ENCODE measurements at regions not wholly inside any gene's neighbourhood (a gene's known extent, or its start where the extent isn't known, plus 50 kb on each side); places are given as distances from the start of the nearest gene placed in this dataset.
"Not testable (repeated sequence)": the region's sequence is repeated elsewhere in the genome, so short reads cannot be mapped to it uniquely, and the experiment has no call there.

DNA sequence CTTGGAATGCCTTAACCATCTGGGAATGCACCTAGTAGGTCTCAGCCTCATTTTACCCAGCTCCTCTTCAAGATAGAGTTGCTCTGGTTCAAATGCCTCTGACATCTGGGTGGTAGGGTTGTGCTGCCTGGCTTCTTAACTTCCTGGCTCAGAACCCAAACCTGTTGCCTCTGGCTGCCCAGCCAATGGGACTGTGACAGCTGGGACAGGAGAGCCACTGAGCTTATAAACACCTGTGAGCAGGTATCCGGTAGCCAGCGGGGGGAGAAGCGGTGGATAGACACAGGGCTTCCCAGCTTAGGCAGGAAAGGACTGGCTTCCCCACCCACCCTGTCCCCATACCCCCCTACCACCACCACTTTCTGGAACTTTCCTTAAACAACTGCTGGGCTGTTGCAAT lies 115.8 kb upstream of the CARD11 start:
- DNase-seq (ENCODE audit: low read depth), result no peak
- no peak overlapping the region for H3K4me3 ChIP-seq (ENCODE audit: low read depth, low read length)
- TF ChIP-seq, protein P1, sequence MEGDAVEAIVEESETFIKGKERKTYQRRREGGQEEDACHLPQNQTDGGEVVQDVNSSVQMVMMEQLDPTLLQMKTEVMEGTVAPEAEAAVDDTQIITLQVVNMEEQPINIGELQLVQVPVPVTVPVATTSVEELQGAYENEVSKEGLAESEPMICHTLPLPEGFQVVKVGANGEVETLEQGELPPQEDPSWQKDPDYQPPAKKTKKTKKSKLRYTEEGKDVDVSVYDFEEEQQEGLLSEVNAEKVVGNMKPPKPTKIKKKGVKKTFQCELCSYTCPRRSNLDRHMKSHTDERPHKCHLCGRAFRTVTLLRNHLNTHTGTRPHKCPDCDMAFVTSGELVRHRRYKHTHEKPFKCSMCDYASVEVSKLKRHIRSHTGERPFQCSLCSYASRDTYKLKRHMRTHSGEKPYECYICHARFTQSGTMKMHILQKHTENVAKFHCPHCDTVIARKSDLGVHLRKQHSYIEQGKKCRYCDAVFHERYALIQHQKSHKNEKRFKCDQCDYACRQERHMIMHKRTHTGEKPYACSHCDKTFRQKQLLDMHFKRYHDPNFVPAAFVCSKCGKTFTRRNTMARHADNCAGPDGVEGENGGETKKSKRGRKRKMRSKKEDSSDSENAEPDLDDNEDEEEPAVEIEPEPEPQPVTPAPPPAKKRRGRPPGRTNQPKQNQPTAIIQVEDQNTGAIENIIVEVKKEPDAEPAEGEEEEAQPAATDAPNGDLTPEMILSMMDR (IDR thresholded peaks at IDR 0.05; ENCODE audit: insufficient read depth, low read depth, low read length, missing control alignments), result no peak

DNA sequence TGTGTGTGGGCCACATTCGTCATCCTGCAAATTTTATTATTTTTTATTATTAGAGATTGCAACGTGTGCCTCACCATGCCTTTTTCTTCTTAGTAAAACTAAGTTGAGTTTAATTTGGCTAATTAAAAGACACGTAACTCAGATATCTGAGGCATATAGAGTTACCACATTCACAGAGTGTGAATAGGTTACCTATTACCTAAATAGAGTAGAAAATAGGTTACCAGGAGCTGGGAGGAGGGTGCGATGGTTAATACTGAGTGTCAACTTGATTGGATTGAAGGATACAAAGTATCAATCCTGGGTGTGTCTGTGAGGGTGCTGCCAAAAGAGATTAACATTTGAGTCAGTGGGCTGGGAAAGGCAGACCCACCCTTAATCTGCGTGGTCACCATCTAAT lies 116.3 kb upstream of the CARD11 start:
- not testable (repeated sequence) for H3K4me3 ChIP-seq (ENCODE audit: low read depth, low read length); DNase-seq (ENCODE audit: low read depth)

DNA sequence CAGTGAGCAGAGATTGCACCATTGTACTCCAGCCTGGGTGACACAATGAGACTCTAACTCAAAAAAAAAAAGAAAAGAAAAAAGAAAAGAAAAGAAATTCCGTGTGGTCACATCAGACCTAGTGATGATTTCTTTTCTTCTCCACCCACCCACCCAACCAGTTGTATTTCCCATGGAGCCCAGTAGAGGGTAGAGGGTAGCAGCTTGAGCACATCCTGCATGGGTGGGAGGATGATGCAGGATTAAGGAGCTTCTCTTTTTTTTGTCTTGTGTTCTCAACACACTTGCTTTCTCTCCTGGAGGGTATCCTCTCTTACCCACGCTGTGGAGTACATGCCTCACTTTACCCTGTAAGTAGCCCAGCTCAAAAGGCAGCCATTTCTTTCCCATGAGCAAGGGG lies 118.6 kb upstream of the CARD11 start:
- TF ChIP-seq, protein P1 (IDR thresholded peaks at IDR 0.05; ENCODE audit: insufficient read depth, low read depth, low read length, missing control alignments), result no peak
- peak; percentile 14 for DNase-seq (ENCODE audit: low read depth)
- H3K4me3 ChIP-seq (ENCODE audit: low read depth, low read length), result no peak overlapping the region

DNA sequence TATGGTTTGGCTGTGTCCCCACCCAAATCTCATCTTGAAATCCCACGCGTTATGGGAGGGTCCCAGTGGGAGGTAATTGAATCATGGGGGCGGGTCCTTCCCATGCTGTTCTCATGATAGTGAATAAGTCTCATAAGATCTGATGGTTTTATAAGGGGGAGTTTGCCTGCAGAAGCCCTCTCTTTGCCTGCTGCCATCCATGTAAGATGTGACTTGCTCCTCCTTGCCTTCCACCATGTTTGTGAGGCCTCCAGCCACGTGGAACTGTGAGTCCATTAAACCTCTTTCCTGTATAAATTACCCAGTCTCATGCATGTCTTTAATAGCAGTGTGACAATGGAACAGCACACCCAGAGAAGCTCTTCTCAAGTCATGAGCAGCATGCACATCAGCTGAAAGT lies 119.1 kb upstream of the CARD11 start:
- H3K4me3 ChIP-seq (ENCODE audit: low read depth, low read length); DNase-seq (ENCODE audit: low read depth): not testable (repeated sequence)

DNA sequence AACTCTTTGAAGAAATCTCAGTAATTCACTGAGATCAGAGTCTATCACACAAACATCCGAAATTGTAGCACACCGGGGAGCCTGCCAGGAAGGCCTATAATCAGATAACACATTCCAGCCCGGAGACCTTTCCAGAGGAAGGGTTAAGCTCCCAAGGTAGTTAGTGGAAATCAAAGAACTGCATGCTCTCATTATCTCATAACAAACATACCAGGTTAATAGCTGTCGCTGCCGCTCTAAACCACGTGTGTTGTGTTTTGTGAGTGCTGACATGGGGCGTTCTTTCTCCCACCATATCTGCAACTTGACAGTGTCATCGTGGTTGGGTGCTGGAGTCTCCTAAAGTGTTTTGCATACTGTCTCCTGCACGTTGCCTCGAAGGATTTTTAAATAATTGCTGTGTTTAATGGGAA lies 120.7 kb upstream of the CARD11 start:
- DNase-seq (ENCODE audit: low read depth), result no peak
- H3K4me3 ChIP-seq (ENCODE audit: low read depth, low read length), result no peak overlapping the region
- TF ChIP-seq, protein P1 (IDR thresholded peaks at IDR 0.05; ENCODE audit: insufficient read depth, low read depth, low read length, missing control alignments), result no peak

DNA sequence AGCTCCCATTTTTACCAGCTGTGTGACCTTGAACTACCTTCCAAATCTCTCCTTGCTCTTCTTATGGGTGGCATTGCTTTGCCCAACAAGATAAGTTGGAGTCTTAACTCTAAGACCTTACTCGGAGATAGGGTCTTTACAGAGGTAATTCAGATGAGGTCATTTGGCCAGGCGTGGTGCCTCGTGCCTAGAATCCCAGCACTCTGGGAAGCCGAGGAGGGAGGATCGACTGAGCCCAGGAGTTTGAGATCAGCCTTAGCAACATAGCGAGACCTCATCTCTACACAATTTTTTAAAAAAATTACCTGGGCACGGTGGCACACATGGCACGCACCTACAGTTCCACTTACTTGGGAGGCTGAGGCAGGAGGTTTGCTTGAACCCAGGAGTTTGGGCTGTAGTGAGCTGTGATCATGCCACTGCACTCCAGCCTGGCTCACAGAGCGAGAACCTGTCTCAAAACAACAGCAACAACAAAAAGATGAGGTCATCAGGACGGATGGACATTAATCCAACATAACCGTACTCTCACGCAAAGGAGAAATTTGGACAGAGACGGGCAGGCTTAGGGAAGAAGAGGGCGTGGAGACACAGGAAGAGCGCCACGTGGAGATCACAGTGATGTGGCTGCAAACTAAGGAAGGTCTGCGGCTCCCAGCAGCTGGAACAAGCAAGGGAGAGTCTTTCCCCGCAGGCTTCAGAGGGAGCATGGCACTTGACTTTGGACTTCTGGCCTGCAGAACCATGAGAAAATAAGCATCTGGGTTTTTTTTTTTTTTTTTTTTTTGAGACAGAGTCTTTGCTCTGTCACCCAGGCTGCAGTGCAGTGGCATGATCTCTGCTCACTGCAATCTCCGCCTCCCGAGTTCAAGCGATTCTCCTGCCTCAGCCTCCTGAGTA lies 122.3 kb upstream of the CARD11 start:
- DNase-seq (ENCODE audit: low read depth), result no peak
- H3K4me3 ChIP-seq (ENCODE audit: low read depth, low read length), result no peak overlapping the region
- TF ChIP-seq, protein P1 (IDR thresholded peaks at IDR 0.05; ENCODE audit: insufficient read depth, low read depth, low read length, missing control alignments), result no peak

DNA sequence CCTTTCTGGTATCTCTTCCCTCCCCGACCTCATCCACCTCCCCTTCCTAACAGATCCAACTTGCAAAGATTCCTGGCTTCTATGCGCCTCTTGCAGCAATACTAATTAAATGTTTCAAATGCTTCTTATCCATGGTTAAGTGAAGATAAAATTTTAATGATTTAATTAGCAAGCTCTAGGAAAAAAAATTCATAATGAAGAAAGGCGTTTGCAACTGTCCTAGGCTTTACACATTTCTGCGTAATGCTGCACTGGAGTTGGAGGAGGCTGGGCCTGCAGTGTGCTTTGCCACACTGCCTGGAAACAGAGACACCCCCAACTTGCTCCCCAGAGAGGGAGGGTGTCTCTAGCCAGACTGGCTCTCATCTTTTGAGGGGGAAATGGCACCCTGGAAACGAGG lies 123.9 kb upstream of the CARD11 start:
- DNase-seq (ENCODE audit: low read depth), result no peak
- TF ChIP-seq, protein P1 (IDR thresholded peaks at IDR 0.05; ENCODE audit: insufficient read depth, low read depth, low read length, missing control alignments), result no peak
- H3K4me3 ChIP-seq (ENCODE audit: low read depth, low read length), result no peak overlapping the region

DNA sequence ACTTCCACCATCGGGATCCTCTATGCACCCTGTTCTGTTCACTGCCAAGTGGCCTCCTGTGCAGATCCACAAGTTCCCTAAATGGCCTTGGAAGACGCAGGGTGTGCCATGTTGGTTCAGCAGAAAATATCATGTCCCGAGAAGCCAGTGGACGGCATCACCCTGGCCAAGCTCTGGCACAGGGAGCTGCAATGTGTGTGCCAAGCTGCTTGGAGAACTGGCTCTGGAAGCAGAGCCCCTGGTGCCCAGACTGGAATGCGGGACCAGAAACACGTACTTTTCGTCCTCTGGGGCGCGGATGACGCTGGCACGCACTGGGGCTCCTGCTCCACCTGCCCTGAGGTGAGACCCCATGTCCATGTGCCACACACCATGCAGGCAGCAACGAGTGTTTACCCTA lies 124.7 kb upstream of the CARD11 start:
- no peak for DNase-seq (ENCODE audit: low read depth)
- H3K4me3 ChIP-seq (ENCODE audit: low read depth, low read length), result no peak overlapping the region
- TF ChIP-seq, protein P1 (IDR thresholded peaks at IDR 0.05; ENCODE audit: insufficient read depth, low read depth, low read length, missing control alignments), result no peak
